ENCODE measurements at regions not wholly inside any gene's neighbourhood (a gene's known extent, or its start where the extent isn't known, plus 50 kb on each side); places are given as distances from the start of the nearest gene placed in this dataset.

GRCh38 chr20:60941379-60941778 is 310.7 kb upstream of the CDH4 start:
- DNase-seq, result no peak

- DNase-seq, result no peak
Measured at GRCh38 chr20:60947819-60948218, 304.2 kb upstream of the CDH4 start.

GRCh38 chr20:60948224-60948623 is 303.8 kb upstream of the CDH4 start:
- no peak for DNase-seq

- no peak for DNase-seq
Measured at GRCh38 chr20:60950561-60950960, 301.5 kb upstream of the CDH4 start.

- DNase-seq, result no peak
Measured at GRCh38 chr20:60950974-60951373, 301.1 kb upstream of the CDH4 start.

GRCh38 chr20:60952861-60953260 is 299.2 kb upstream of the CDH4 start:
- DNase-seq, result no peak

GRCh38 chr20:60953321-60953720 is 298.7 kb upstream of the CDH4 start:
- no peak for DNase-seq

GRCh38 chr20:60955706-60956105 is 296.4 kb upstream of the CDH4 start:
- DNase-seq, result no peak

GRCh38 chr20:60956194-60956593 is 295.9 kb upstream of the CDH4 start:
- no peak for DNase-seq

- DNase-seq, result no peak
Measured at GRCh38 chr20:60957621-60958020, 294.4 kb upstream of the CDH4 start.

- DNase-seq, result no peak
Measured at GRCh38 chr20:60959971-60960370, 292.1 kb upstream of the CDH4 start.

GRCh38 chr20:60960500-60960899 is 291.6 kb upstream of the CDH4 start:
- no peak for DNase-seq

GRCh38 chr20:60961551-60961950 is 290.5 kb upstream of the CDH4 start:
- no peak for DNase-seq

- DNase-seq, result no peak
Measured at GRCh38 chr20:60962367-60963045, 289.6 kb upstream of the CDH4 start.

GRCh38 chr20:60963146-60963545 is 288.9 kb upstream of the CDH4 start:
- DNase-seq, result no peak

GRCh38 chr20:60964911-60965310 is 287.1 kb upstream of the CDH4 start:
- DNase-seq, result no peak

- DNase-seq, result no peak
Measured at GRCh38 chr20:60966031-60966430, 286.0 kb upstream of the CDH4 start.

- no peak for DNase-seq
Measured at GRCh38 chr20:60966766-60967165, 285.3 kb upstream of the CDH4 start.

- DNase-seq, result no peak
Measured at GRCh38 chr20:60967431-60968316, 284.4 kb upstream of the CDH4 start.

- no peak for DNase-seq
Measured at GRCh38 chr20:60968853-60969720, 283.0 kb upstream of the CDH4 start.

- DNase-seq, result no peak
Measured at GRCh38 chr20:60970601-60971000, 281.5 kb upstream of the CDH4 start.

GRCh38 chr20:60974022-60974421 is 278.0 kb upstream of the CDH4 start:
- no peak for DNase-seq

GRCh38 chr20:60974441-60974945 is 277.6 kb upstream of the CDH4 start:
- no peak for DNase-seq

Data from left hindlimb (tissue), 1 donor.